ENCODE measurements at regions not wholly inside any gene's neighbourhood (a gene's known extent, or its start where the extent isn't known, plus 50 kb on each side); places are given as distances from the start of the nearest gene placed in this dataset.
"Not testable (repeated sequence)": the region's sequence is repeated elsewhere in the genome, so short reads cannot be mapped to it uniquely, and the experiment has no call there.

DNA sequence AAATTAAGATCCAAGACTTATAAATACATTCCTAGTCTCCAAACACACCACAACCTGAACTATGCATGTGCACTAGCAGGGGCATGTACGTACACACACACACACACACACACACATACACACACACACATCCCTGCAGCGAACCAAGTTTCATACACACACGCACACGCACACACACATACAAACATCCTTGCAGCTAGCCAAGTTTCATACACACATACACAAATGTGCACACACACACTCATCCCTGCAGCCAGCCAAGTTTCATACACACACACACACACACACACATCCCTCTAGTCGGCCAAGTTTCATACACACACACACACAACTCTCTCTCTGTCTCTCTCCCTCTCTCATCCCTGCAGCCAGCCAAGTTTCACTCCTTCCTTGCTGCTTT lies 82.7 kb upstream of the WIPF3 start:
- no peak for DNase-seq (ENCODE audit: extremely low read depth, insufficient read length)
- TF ChIP-seq, protein P1, sequence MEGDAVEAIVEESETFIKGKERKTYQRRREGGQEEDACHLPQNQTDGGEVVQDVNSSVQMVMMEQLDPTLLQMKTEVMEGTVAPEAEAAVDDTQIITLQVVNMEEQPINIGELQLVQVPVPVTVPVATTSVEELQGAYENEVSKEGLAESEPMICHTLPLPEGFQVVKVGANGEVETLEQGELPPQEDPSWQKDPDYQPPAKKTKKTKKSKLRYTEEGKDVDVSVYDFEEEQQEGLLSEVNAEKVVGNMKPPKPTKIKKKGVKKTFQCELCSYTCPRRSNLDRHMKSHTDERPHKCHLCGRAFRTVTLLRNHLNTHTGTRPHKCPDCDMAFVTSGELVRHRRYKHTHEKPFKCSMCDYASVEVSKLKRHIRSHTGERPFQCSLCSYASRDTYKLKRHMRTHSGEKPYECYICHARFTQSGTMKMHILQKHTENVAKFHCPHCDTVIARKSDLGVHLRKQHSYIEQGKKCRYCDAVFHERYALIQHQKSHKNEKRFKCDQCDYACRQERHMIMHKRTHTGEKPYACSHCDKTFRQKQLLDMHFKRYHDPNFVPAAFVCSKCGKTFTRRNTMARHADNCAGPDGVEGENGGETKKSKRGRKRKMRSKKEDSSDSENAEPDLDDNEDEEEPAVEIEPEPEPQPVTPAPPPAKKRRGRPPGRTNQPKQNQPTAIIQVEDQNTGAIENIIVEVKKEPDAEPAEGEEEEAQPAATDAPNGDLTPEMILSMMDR (IDR thresholded peaks at IDR 0.05; ENCODE audit: insufficient read depth, low read length, poor library complexity, severe bottlenecking): no peak

DNA sequence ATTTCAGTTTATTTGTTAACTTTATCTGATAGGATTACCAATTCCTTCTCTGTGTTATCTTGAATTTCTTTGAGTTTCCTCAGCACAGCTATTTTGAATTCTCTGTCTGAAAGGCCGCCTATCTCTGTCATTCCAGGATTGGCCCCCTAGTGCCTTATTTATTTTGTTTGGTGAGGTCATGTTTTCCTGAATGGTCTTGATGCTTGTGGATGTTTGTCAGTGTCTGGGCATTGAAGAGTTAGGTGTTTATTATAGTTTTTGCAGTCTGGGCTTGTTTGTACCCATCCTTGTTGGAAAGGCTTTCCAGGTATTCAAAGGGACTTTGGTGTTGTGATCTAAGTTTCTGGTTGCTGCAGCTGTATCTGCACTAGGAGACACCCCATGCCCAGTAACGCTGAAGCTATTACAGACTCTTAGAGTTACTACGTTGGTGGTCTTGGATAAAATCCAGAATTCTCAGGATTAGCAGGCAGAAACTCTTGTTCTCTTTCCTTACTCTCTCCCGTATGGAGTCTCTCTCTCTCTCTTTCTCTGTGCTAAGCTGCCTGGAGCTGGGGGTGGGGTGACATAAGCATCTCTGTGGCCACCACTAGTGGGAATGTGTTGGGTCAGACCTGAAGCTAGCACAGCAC lies 76.7 kb upstream of the WIPF3 start:
- not testable (repeated sequence) for H3K4me3 ChIP-seq (replicated peaks; ENCODE audit: low read depth, low read length); H3K36me3 ChIP-seq (ENCODE audit: control insufficient read depth, insufficient read depth, low read length); H3K27me3 ChIP-seq (replicated peaks; ENCODE audit: control insufficient read depth, insufficient read depth, low read length); DNase-seq (ENCODE audit: extremely low read depth, insufficient read length)

More for the DNA sequence above, 82.7 kb upstream of the WIPF3 start:
- Histone ChIP-seq H3K36me3 (ENCODE audit: control insufficient read depth, insufficient read depth, low read length) (no peaks in the 10 kb centered on the region), H3K27me3 (replicated peaks; ENCODE audit: control insufficient read depth, insufficient read depth, low read length) (no peaks in the 10 kb centered on the region), H3K4me3 (replicated peaks; ENCODE audit: low read depth, low read length) (no peak overlapping the region)

DNA sequence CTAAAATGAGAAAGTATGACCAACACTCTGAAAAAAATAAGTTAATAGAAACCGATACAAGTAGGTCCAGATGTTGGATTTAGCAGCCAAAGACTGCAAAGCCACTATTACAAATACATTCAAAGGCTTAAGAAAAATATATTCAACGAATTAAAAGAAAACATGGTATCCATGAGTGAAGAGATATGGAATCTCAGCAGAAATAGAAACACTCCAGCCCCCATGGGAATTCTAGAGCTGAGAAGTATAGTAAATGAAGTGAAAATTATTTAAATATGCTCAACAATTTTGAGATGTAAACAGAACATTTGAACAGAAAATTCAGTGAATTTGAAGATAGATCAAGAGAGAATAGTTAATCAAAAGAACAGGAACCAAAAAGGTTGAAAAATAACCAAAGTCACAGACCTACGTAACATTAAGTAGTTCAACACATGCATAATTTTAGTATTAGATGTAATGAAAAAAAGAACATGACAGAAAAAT lies 72.0 kb upstream of the WIPF3 start:
- H3K36me3 ChIP-seq (ENCODE audit: control insufficient read depth, insufficient read depth, low read length): no peaks in the 10 kb centered on the region
- no peak for DNase-seq (ENCODE audit: extremely low read depth, insufficient read length)
- no peak overlapping the region for H3K4me3 ChIP-seq (replicated peaks; ENCODE audit: low read depth, low read length)
- TF ChIP-seq, protein P1 (IDR thresholded peaks at IDR 0.05; ENCODE audit: insufficient read depth, low read length, poor library complexity, severe bottlenecking): no peak
- H3K27me3 ChIP-seq (replicated peaks; ENCODE audit: control insufficient read depth, insufficient read depth, low read length): no peaks in the 10 kb centered on the region

DNA sequence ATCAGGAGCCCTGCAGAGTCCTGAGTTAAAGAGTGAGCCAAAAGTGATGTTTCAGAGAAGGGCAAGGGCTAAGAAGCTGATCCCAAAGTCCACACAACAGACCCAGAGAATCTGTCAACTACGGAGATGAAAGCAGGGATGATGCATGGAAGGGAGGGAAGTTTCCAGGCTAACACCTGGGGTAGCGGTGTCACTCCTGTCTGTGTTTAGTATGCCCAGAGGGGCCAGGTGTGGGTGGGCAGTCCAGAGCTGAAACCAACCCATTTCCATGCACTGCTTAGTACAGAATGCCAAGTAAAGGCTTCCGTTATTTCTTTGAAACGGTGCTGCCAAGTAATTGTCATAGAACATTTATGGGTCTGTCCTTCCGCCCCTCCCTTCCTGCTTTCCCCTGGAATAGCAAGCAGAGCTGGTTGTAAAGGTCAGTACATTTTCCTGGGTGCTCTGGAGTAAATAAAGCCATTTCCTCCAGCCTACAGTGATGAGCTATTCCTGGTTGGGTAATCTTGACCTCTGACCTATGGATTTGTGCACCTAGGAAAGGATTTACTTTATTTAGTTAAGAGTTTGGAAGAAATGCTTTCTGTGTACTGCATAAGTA lies 58.6 kb upstream of the WIPF3 start:
- not testable (repeated sequence) for H3K27me3 ChIP-seq (replicated peaks; ENCODE audit: control insufficient read depth, insufficient read depth, low read length); H3K36me3 ChIP-seq (ENCODE audit: control insufficient read depth, insufficient read depth, low read length); DNase-seq (ENCODE audit: extremely low read depth, insufficient read length); H3K4me3 ChIP-seq (replicated peaks; ENCODE audit: low read depth, low read length)

DNA sequence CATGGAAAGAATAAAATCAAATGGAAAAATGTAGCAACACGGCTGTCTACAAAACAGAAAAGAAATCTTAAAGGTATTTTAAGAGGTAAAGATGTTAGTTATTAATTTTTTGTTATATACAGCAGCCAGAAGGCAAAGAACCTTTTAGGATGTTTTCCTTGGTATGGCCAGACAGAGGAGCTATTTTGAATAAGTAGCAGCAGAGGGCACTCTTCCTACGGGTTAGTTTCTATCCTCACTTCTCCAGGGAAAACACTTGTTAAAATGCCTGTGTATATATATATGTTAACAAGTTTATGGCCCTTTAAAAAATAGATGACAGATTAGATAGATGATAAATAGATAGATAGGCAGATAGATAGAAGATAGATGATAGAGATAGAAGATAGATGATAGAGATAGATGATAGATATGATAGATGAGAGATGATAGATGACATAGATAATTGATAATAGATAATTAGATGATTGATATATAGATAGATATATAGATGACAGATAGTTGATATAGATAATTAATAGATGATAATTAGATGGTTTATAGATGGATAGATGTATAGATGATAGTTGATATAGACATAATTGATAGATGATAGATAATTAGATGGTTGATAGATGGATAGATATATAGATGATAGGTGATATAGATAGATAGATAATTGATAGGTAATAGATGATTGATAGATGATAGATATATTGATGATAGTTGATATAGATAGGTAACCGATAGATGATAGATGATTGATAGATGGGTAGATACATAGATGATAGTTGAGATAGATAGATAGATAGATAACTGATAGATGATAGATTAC lies 57.8 kb upstream of the WIPF3 start:
- TF ChIP-seq, protein P1 (IDR thresholded peaks at IDR 0.05; ENCODE audit: insufficient read depth, low read length, poor library complexity, severe bottlenecking): peak; percentile 53
- no peaks in the 10 kb centered on the region; the same call in 1 of the 2 replicates for H3K27me3 ChIP-seq (replicated peaks; ENCODE audit: control insufficient read depth, insufficient read depth, low read length)
- no peaks in the 10 kb centered on the region for H3K36me3 ChIP-seq (ENCODE audit: control insufficient read depth, insufficient read depth, low read length)
- no peak for DNase-seq (ENCODE audit: extremely low read depth, insufficient read length)
- H3K4me3 ChIP-seq (replicated peaks; ENCODE audit: low read depth, low read length): no peak overlapping the region

DNA sequence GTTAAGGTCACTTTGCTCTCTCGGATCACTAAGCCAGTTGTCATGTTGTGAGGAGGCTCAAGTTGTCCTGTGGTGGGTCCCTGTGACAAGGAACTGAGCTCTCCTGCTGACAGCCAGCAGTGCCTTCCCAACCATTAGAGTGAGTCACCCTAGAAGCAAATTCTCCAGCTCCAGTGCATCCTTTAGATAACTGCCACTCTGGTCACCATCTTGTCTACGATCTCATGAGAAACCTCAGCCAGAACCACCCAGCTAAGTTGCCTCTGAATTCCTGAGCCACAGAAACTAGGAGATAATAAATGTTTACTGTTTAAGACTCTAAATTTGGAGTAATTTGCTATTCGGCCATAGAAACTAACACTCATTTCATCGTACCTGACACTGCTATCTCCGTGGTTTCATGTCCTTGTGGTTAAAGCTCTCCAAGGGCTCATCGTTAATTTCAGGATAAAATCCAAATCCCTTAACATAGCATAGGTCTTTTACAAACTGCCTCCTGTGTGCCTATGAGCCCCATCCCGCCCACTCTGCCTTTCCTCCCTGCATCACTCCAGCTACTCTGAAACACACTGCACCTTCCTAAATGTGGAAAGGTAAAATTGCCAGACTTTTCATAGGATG lies 56.5 kb upstream of the WIPF3 start:
- Histone ChIP-seq H3K27me3 (replicated peaks; ENCODE audit: control insufficient read depth, insufficient read depth, low read length) (no peaks in the 10 kb centered on the region; the same call in 1 of the 2 replicates), H3K4me3 (replicated peaks; ENCODE audit: low read depth, low read length) (no peak overlapping the region), H3K36me3 (ENCODE audit: control insufficient read depth, insufficient read depth, low read length) (no peaks in the 10 kb centered on the region)
- TF ChIP-seq, protein P1 (IDR thresholded peaks at IDR 0.05; ENCODE audit: insufficient read depth, low read length, poor library complexity, severe bottlenecking): no peak
- DNase-seq (ENCODE audit: extremely low read depth, insufficient read length): no peak

DNA sequence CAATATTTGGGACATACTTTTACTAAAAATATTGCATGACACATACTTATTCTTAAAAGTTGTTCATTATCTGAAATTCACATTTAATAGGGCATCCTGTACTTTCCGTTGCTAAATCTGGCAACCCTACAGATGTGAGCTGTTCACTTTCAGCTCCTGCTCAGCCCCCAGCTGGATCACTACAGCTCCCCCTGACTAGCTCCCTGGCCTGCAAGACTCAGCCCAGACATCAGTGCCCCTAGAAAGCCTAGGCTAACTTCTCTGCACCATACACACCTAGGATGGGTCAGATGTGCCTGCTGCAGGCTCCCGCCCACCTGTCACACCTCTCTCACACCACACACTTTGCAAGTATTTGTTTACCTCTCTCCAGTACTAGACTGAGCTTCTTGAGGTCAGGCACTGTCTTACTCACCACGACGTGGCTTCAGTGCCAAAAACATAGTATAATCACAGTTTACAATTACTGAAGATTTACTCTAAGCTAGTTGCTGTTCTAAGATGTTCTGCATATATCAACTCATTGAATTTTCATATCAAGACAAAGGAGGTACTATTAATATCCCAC lies 55.9 kb upstream of the WIPF3 start:
- not testable (repeated sequence) for H3K27me3 ChIP-seq (replicated peaks; ENCODE audit: control insufficient read depth, insufficient read depth, low read length); H3K4me3 ChIP-seq (replicated peaks; ENCODE audit: low read depth, low read length); H3K36me3 ChIP-seq (ENCODE audit: control insufficient read depth, insufficient read depth, low read length); DNase-seq (ENCODE audit: extremely low read depth, insufficient read length)

DNA sequence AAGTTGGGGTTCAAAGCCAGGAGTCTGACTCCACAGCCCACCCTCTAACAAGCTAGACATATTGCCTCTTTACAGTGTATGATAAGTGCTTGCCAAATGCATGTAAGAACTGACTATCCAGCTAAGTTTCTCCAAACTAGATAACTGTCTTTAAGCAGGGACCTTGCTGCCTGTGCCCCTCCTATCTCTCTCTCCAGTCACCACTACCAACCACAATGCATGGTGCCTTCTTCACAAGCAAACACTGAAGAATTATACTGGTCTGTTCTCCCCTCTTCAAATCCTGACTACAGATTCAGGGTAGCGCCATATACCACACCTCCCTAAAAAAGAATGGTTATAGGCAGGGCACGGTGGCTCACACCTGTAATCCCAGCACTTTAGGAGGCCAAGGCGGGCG lies 55.3 kb upstream of the WIPF3 start:
- H3K4me3 ChIP-seq (replicated peaks; ENCODE audit: low read depth, low read length); DNase-seq (ENCODE audit: extremely low read depth, insufficient read length); H3K36me3 ChIP-seq (ENCODE audit: control insufficient read depth, insufficient read depth, low read length); H3K27me3 ChIP-seq (replicated peaks; ENCODE audit: control insufficient read depth, insufficient read depth, low read length): not testable (repeated sequence)
